OCI-LY1 (cell line): ENCODE measurements at regions not wholly inside any gene's neighbourhood (a gene's known extent, or its start where the extent isn't known, plus 50 kb on each side); places are given as distances from the start of the nearest gene placed in this dataset.

ENCODE experiments used
- H2AFZ ChIP-seq: fragments of 200-600 bp; sonication (generic), shearing (Covaris generic); 2 replicates; pipeline ENCODE4 v1.6.0; 2014; ENCODE audit warnings: antibody characterized with exemption, mild to moderate bottlenecking, low read length
- H3F3A ChIP-seq: fragments of 200-600 bp; sonication (generic), shearing (Covaris generic); 2 replicates; pipeline ENCODE4 v1.6.0; 2014; ENCODE audit warnings: mild to moderate bottlenecking, antibody characterized with exemption, low read length, moderate library complexity; ENCODE audit not compliant: insufficient read depth
- H3K27ac ChIP-seq: fragments of 200-600 bp; sonication (generic); 2 replicates; pipeline ENCODE4 v1.5.1; 2014; ENCODE audit warnings: low read length, mixed run types, mild to moderate bottlenecking, low read depth; ENCODE audit not compliant: poor library complexity, severe bottlenecking
- H3K27me3 ChIP-seq: fragments of 200-600 bp; sonication (generic); 2 replicates; pipeline ENCODE4 v1.6.0; 2014; ENCODE audit warnings: antibody characterized with exemption, mild to moderate bottlenecking, low read length, moderate library complexity; ENCODE audit not compliant: insufficient read depth
- H3K36me3 ChIP-seq: fragments of 200-600 bp; sonication (generic); 2 replicates; pipeline ENCODE4 v1.6.1; 2014; ENCODE audit warnings: mild to moderate bottlenecking, antibody characterized with exemption, low read length, moderate library complexity, mixed read lengths; ENCODE audit not compliant: insufficient read depth
- H3K4me1 ChIP-seq: fragments of 200-600 bp; sonication (generic); 2 replicates; pipeline ENCODE4 v1.5.1; 2014; ENCODE audit warnings: mild to moderate bottlenecking, low read length, moderate library complexity; ENCODE audit not compliant: insufficient read depth, severe bottlenecking
- H3K4me2 ChIP-seq: fragments of 200-600 bp; sonication (generic), shearing (Covaris generic); 2 replicates; pipeline ENCODE4 v1.6.1; 2014; ENCODE audit warnings: low read length
- H3K4me3 ChIP-seq: fragments of 200-600 bp; sonication (generic); 2 replicates; pipeline ENCODE4 v1.5.1; 2014; ENCODE audit warnings: low read length, low read depth, mild to moderate bottlenecking, mixed read lengths; ENCODE audit not compliant: poor library complexity, severe bottlenecking
- H3K79me2 ChIP-seq: fragments of 200-600 bp; shearing (Covaris generic); 2 replicates; pipeline ENCODE4 v1.6.1; 2016; ENCODE audit warnings: mixed run types, low read length, mixed read lengths; ENCODE audit not compliant: insufficient read depth
- H3K9ac ChIP-seq: fragments of 200-600 bp; sonication (generic), shearing (Covaris generic); 2 replicates; pipeline ENCODE4 v1.6.1; 2014; ENCODE audit warnings: mild to moderate bottlenecking, low read length, mixed read lengths
- H3K9me2 ChIP-seq: fragments of 200-600 bp; sonication (generic), shearing (Covaris generic); 2 replicates; pipeline ENCODE4 v1.6.1; 2014; ENCODE audit warnings: low read depth, mild to moderate bottlenecking, low read length, mixed read lengths
- H3K9me3 ChIP-seq: fragments of 200-600 bp; shearing (Covaris generic); 2 replicates; pipeline ENCODE4 v1.6.1; 2014; ENCODE audit warnings: low read length, mixed read lengths
- H4K20me1 ChIP-seq: fragments of 200-600 bp; sonication (generic), shearing (Covaris generic); 2 replicates; pipeline ENCODE4 v1.6.0; 2016; ENCODE audit warnings: mild to moderate bottlenecking, low read length; ENCODE audit not compliant: insufficient read depth
- CTCF ChIP-seq: fragments of 200-600 bp; sonication (generic), shearing (Covaris generic); IDR thresholded peaks from 2 replicates; pipeline ENCODE4 v1.5.1; 2017; ENCODE audit warnings: mild to moderate bottlenecking, antibody characterized with exemption, low read length, moderate library complexity, mixed read lengths
- EZH2 ChIP-seq: fragments of 200-600 bp; sonication (generic), shearing (Covaris generic); IDR thresholded peaks from 2 replicates; pipeline ENCODE4 v1.8.0; 2017; ENCODE audit warnings: borderline replicate concordance, mixed run types, mild to moderate bottlenecking, antibody characterized with exemption, low read length, moderate library complexity, mixed read lengths

GRCh38 chr5:52703321-52703720 lies 84.4 kb upstream of the ITGA1 start:
- no peak overlapping the region for H2AFZ ChIP-seq
- H3K4me3 ChIP-seq: no peak overlapping the region
- no peak overlapping the region for H3K9ac ChIP-seq
- H3F3A ChIP-seq: no peaks in the 10 kb centered on the region
- no peaks in the 10 kb centered on the region for H3K9me2 ChIP-seq
- no peak overlapping the region for H3K27ac ChIP-seq
- H4K20me1 ChIP-seq: no peaks in the 10 kb centered on the region
- TF ChIP-seq CTCF (no peak), EZH2 (no peak)
- no peak overlapping the region for H3K4me2 ChIP-seq
- H3K79me2 ChIP-seq: no peaks in the 10 kb centered on the region
- no peaks in the 10 kb centered on the region for H3K9me3 ChIP-seq
- H3K27me3 ChIP-seq: no peaks in the 10 kb centered on the region
- no peaks in the 10 kb centered on the region for H3K36me3 ChIP-seq
- H3K4me1 ChIP-seq: no peaks in the 10 kb centered on the region

- Histone ChIP-seq H3K27ac (no peak overlapping the region), H3K4me1 (no peaks in the 10 kb centered on the region), H3K27me3 (no peaks in the 10 kb centered on the region), H3K4me2 (no peak overlapping the region), H3K9me2 (no peaks in the 10 kb centered on the region), H3F3A (no peaks in the 10 kb centered on the region), H3K4me3 (no peak overlapping the region), H3K9ac (no peak overlapping the region), H2AFZ (no peak overlapping the region), H4K20me1 (no peaks in the 10 kb centered on the region), H3K36me3 (no peaks in the 10 kb centered on the region), H3K79me2 (no peaks in the 10 kb centered on the region), H3K9me3 (no peaks in the 10 kb centered on the region)
- TF ChIP-seq CTCF (no peak), EZH2 (no peak)
These were observed 82.0 kb upstream of the ITGA1 start for GRCh38 chr5:52705720-52706119.

- H3K9ac ChIP-seq: no peak overlapping the region
- H3K9me3 ChIP-seq: no peaks in the 10 kb centered on the region
- no peak for TF ChIP-seq EZH2
- TF ChIP-seq CTCF: no peak
- H3K27ac ChIP-seq: no peak overlapping the region
- no peaks in the 10 kb centered on the region for H3K4me1 ChIP-seq
- H3K4me3 ChIP-seq: no peak overlapping the region
- no peak overlapping the region for H2AFZ ChIP-seq
- no peaks in the 10 kb centered on the region for H3K27me3 ChIP-seq
- H3K4me2 ChIP-seq: no peak overlapping the region
- H3K9me2 ChIP-seq: no peaks in the 10 kb centered on the region
- H3K36me3 ChIP-seq: no peaks in the 10 kb centered on the region
- H3K79me2 ChIP-seq: no peaks in the 10 kb centered on the region
- H3F3A ChIP-seq: no peaks in the 10 kb centered on the region
- H4K20me1 ChIP-seq: no peaks in the 10 kb centered on the region
These were observed 80.9 kb upstream of the ITGA1 start for GRCh38 chr5:52706775-52707174.
